ENCODE measurements at regions not wholly inside any gene's neighbourhood (a gene's known extent, or its start where the extent isn't known, plus 50 kb on each side); places are given as distances from the start of the nearest gene placed in this dataset.
"Not testable (repeated sequence)": the region's sequence is repeated elsewhere in the genome, so short reads cannot be mapped to it uniquely, and the experiment has no call there.

GRCh38 chr7:12456506-12456905, 52.8 kb upstream of the VWDE start:
- DNase-seq (ENCODE audit: low spot score): no peak

GRCh38 chr7:12458520-12459131, 55.0 kb upstream of the VWDE start:
- no peak for DNase-seq (ENCODE audit: low spot score)
- peak; percentile 90 for ATAC-seq

More at GRCh38 chr7:12456506-12456905, 52.8 kb upstream of the VWDE start:
- no peak for ATAC-seq

GRCh38 chr7:12467837-12468236, 64.2 kb upstream of the VWDE start:
- no peak for ATAC-seq

GRCh38 chr7:12469568-12469967, 65.9 kb upstream of the VWDE start:
- no peak for DNase-seq (ENCODE audit: low spot score)

More at GRCh38 chr7:12467837-12468236, 64.2 kb upstream of the VWDE start:
- no peak for DNase-seq (ENCODE audit: low spot score)

GRCh38 chr7:12470930-12471329, 67.3 kb upstream of the VWDE start:
- ATAC-seq (no peak), DNase-seq (ENCODE audit: low spot score) (no peak)

More at GRCh38 chr7:12469568-12469967, 65.9 kb upstream of the VWDE start:
- no peak for ATAC-seq

- no peak for DNase-seq (ENCODE audit: low spot score)
- ATAC-seq: no peak
Measured at GRCh38 chr7:12474035-12474434, 70.4 kb upstream of the VWDE start.

GRCh38 chr7:12475362-12476063, 71.8 kb upstream of the VWDE start:
- no peak for ATAC-seq
- no peak for DNase-seq (ENCODE audit: low spot score)

GRCh38 chr7:12477620-12478019, 74.0 kb upstream of the VWDE start:
- no peak for ATAC-seq
- no peak for DNase-seq (ENCODE audit: low spot score)

- ATAC-seq (no peak), DNase-seq (ENCODE audit: low spot score) (no peak)
Measured at GRCh38 chr7:12481722-12482121, 78.1 kb upstream of the VWDE start.

- ATAC-seq (no peak), DNase-seq (ENCODE audit: low spot score) (no peak)
Measured at GRCh38 chr7:12485845-12486244, 82.2 kb upstream of the VWDE start.

- DNase-seq (ENCODE audit: low spot score) (no peak), ATAC-seq (no peak)
Measured at GRCh38 chr7:12488341-12488740, 82.2 kb upstream of the SCIN start.

GRCh38 chr7:12490107-12490688, 80.3 kb upstream of the SCIN start:
- peak; percentile 72 for ATAC-seq
- DNase-seq (ENCODE audit: low spot score): no peak

- DNase-seq (ENCODE audit: low spot score) (no peak), ATAC-seq (no peak)
Measured at GRCh38 chr7:12490940-12491339, 79.6 kb upstream of the SCIN start.

GRCh38 chr7:12491526-12491925, 79.0 kb upstream of the SCIN start:
- ATAC-seq (no peak), DNase-seq (ENCODE audit: low spot score) (no peak)

GRCh38 chr7:12493407-12493806, 77.1 kb upstream of the SCIN start:
- ATAC-seq (no peak), DNase-seq (ENCODE audit: low spot score) (no peak)

GRCh38 chr7:12493863-12494686, 76.4 kb upstream of the SCIN start:
- ATAC-seq (no peak), DNase-seq (ENCODE audit: low spot score) (no peak)

- DNase-seq (ENCODE audit: low spot score): no peak
- ATAC-seq: no peak
Measured at GRCh38 chr7:12494687-12495024, 75.9 kb upstream of the SCIN start.

GRCh38 chr7:12496901-12497674, 73.4 kb upstream of the SCIN start:
- not testable (repeated sequence) for ATAC-seq; DNase-seq (ENCODE audit: low spot score)

GRCh38 chr7:12504149-12504548, 66.4 kb upstream of the SCIN start:
- DNase-seq (ENCODE audit: low spot score): no peak
- no peak for ATAC-seq

- DNase-seq (ENCODE audit: low spot score): no peak
- ATAC-seq: no peak
Measured at GRCh38 chr7:12508005-12508404, 62.5 kb upstream of the SCIN start.

- no peak for ATAC-seq
- no peak for DNase-seq (ENCODE audit: low spot score)
Measured at GRCh38 chr7:12508554-12508953, 62.0 kb upstream of the SCIN start.
